ENCODE measurements at regions not wholly inside any gene's neighbourhood (a gene's known extent, or its start where the extent isn't known, plus 50 kb on each side); places are given as distances from the start of the nearest gene placed in this dataset.
"Not testable (repeated sequence)": the region's sequence is repeated elsewhere in the genome, so short reads cannot be mapped to it uniquely, and the experiment has no call there.

DNA sequence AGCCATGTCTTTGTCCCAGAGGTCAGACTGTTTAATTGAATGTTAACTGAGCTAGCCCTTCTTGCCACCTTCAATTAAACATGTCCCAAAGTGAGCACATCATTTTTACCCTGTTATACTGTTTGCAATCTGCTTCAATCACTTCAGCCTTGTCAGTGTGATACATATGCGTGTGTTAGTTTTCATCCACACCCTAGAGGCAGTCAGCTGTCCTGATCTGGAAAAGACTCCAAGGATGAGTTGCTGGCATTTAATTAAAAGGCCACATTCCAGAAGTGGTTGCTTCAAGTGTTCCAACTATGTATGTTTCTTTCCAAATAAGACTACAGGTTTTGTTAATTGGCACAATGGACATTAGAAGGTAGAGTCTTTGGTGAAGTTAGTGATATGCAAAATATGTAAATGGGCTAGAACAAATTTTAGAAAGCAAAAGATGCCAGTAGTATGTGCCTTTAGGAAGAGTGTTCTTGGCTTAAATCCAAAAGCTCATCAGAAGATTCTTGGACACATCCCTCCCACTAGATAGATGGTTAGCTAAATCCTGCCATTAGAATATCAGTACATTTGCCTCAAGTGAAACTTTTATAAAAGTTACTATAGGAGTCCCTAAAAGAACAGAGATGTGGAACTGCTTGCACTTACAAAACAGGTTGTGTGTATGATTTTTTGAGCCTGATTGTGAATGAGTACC is 79.5 kb upstream of the SLIT2 start:
- Mint-ChIP-seq H3K27ac (peak overlapping the region; percentile 1; the same call in 1 of the 2 replicates), H3K27me3 (ENCODE audit: insufficient read depth) (no peaks in the 10 kb centered on the region), H3K9me3 (peaks cover 14% of the 10 kb centered on the region), H3K36me3 (ENCODE audit: low read depth) (peaks cover 15% of the 10 kb centered on the region), H3K4me3 (no peak overlapping the region), H3K4me1 (ENCODE audit: low read depth) (peaks cover 27% of the 10 kb centered on the region)
- peak; percentile 40 for DNase-seq
- TF ChIP-seq, protein P1, sequence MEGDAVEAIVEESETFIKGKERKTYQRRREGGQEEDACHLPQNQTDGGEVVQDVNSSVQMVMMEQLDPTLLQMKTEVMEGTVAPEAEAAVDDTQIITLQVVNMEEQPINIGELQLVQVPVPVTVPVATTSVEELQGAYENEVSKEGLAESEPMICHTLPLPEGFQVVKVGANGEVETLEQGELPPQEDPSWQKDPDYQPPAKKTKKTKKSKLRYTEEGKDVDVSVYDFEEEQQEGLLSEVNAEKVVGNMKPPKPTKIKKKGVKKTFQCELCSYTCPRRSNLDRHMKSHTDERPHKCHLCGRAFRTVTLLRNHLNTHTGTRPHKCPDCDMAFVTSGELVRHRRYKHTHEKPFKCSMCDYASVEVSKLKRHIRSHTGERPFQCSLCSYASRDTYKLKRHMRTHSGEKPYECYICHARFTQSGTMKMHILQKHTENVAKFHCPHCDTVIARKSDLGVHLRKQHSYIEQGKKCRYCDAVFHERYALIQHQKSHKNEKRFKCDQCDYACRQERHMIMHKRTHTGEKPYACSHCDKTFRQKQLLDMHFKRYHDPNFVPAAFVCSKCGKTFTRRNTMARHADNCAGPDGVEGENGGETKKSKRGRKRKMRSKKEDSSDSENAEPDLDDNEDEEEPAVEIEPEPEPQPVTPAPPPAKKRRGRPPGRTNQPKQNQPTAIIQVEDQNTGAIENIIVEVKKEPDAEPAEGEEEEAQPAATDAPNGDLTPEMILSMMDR (IDR thresholded peaks at IDR 0.05) = no peak

DNA sequence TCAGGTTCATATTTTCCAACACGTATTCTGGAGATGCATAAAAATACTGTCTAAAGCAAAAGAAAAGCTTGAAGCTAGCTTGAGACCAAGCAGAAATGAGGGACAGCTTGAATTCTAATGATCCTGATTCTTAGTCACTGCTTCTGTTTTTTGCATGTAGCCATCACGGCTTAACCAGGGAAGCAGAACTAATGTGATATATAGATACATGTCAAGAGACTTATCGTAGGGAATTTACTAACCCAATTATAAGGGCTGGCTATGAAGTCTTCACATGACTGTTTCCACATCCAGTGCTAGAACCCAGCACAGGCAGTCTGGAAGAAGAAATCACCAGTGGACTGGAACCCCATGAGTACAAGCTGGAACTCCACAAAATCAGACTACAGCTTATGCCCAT is 85.2 kb upstream of the SLIT2 start:
- no peaks in the 10 kb centered on the region for H3K27me3 Mint-ChIP-seq (ENCODE audit: insufficient read depth)
- no peaks in the 10 kb centered on the region for H3K9me3 Mint-ChIP-seq
- H3K4me1 Mint-ChIP-seq (ENCODE audit: low read depth) = peaks cover under 1% of the 10 kb centered on the region
- TF ChIP-seq, protein P1 (IDR thresholded peaks at IDR 0.05) = no peak
- no peak overlapping the region for H3K4me3 Mint-ChIP-seq
- H3K36me3 Mint-ChIP-seq (ENCODE audit: low read depth) = no peaks in the 10 kb centered on the region
- no peak overlapping the region for H3K27ac Mint-ChIP-seq
- no peak for DNase-seq

DNA sequence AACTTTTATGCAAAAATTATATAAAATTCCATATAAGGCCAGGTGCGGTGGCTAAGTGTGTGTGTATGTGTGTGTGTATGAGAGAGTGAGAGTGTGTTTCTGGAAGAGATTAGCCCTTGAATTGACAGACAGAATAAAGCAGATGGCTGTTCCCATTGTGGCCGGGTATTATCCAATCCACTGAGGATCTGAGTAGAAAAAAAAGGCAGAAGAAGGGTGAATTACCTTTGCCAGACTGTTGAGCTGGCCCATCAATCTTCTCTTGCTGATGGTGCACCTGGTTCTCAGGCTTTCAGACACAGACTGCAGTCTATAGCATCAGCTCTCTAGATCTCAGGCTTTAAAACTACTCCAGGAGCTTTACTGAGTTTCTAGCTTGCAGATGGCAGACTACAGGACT is 92.2 kb upstream of the SLIT2 start:
- no peak overlapping the region for H3K27ac Mint-ChIP-seq
- H3K9me3 Mint-ChIP-seq = no peaks in the 10 kb centered on the region
- no peaks in the 10 kb centered on the region for H3K27me3 Mint-ChIP-seq (ENCODE audit: insufficient read depth)
- H3K4me1 Mint-ChIP-seq (ENCODE audit: low read depth) = peaks cover 17% of the 10 kb centered on the region
- TF ChIP-seq, protein P1 (IDR thresholded peaks at IDR 0.05) = no peak
- H3K36me3 Mint-ChIP-seq (ENCODE audit: low read depth) = no peaks in the 10 kb centered on the region
- no peak overlapping the region for H3K4me3 Mint-ChIP-seq
- no peak for DNase-seq

DNA sequence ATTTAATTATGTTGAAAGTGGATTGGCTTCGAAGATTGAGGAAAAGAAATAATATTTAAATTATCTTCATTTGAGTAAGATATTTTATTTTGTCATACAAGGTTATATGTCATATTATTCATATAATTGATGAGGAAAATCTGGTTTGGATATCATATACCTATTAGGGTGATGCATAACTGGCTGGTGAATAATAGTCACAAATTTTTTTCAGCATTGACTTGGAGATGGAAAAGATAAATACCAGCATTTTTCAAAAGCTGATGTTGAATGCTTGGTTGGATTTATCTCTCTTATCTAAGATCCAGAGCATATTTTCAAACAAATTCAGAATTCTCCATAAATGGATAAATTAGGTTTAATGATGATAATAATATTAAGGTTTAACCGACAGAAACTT is 93.5 kb upstream of the SLIT2 start:
- H3K36me3 Mint-ChIP-seq (ENCODE audit: low read depth) = no peaks in the 10 kb centered on the region
- no peak for DNase-seq
- no peaks in the 10 kb centered on the region for H3K9me3 Mint-ChIP-seq

DNA sequence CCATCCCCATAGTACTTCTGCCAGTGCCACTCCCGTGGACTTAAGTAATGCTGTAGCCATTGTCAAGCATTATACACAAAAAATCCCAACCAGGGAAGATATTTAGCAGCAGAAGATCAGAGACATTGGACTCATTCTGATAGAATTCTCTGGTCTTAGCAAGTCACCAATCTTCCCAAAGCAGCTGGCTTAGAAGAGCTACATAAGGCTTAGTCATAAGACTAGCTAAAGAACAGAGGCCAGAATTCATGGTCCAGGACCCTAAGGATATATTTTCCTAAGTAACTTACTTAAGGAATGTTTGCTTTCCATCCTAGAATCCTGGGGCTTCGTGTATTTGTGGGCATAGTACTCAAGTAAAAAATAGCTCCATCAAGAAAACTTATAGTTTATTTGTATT is 100.3 kb upstream of the SLIT2 start:
- TF ChIP-seq, protein P1 (IDR thresholded peaks at IDR 0.05) = no peak
- Mint-ChIP-seq H3K27ac (no peak overlapping the region), H3K36me3 (ENCODE audit: low read depth) (no peaks in the 10 kb centered on the region; the same call in 1 of the 2 replicates), H3K27me3 (ENCODE audit: insufficient read depth) (no peaks in the 10 kb centered on the region), H3K9me3 (no peaks in the 10 kb centered on the region), H3K4me3 (no peak overlapping the region), H3K4me1 (ENCODE audit: low read depth) (peaks cover 25% of the 10 kb centered on the region)
- peak; percentile 27 for DNase-seq

More for the DNA sequence above, 93.5 kb upstream of the SLIT2 start:
- no peaks in the 10 kb centered on the region for H3K27me3 Mint-ChIP-seq (ENCODE audit: insufficient read depth)
- no peak overlapping the region for H3K4me3 Mint-ChIP-seq
- no peak overlapping the region for H3K27ac Mint-ChIP-seq
- TF ChIP-seq, protein P1 (IDR thresholded peaks at IDR 0.05) = no peak
- H3K4me1 Mint-ChIP-seq (ENCODE audit: low read depth) = peaks cover 17% of the 10 kb centered on the region

GRCh38 chr4:20149143-20149542 is 102.6 kb upstream of the SLIT2 start:
- DNase-seq; H3K27ac Mint-ChIP-seq; H3K27me3 Mint-ChIP-seq (ENCODE audit: insufficient read depth); H3K4me3 Mint-ChIP-seq: not testable (repeated sequence)
- Mint-ChIP-seq H3K36me3 (ENCODE audit: low read depth) (peaks cover 19% of the 10 kb centered on the region), H3K4me1 (ENCODE audit: low read depth) (peaks cover 25% of the 10 kb centered on the region), H3K9me3 (peaks cover 17% of the 10 kb centered on the region)
